ENCODE measurements at regions not wholly inside any gene's neighbourhood (a gene's known extent, or its start where the extent isn't known, plus 50 kb on each side); places are given as distances from the start of the nearest gene placed in this dataset.
"Not testable (repeated sequence)": the region's sequence is repeated elsewhere in the genome, so short reads cannot be mapped to it uniquely, and the experiment has no call there.

DNA sequence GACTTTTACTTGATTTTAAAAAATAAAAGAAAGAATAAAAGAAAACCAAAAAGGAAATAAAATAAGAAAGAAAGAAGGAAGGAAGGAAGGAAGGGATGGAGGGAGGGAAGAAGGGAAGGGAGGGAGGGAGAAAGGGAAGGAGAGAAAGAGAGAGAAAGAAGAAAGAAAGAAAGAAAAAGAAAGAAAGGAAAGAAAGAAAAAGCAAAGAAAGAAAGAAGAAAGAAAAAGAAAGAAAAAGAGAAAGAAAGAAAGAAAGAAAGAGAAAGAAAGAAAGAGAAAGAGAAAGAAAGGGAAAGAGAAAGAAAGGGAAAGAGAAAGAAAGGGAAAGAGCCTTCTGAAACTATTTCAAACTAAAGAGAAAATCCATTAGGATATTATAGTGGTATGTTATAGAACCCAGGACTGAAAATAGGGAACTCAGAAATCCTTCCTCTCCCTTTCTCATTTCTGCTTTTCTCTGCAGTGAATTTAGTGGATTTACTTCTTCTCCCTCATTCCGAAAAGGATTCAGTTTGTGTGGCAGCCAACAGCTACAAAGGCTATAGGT, 414.7 kb upstream of the CCNG1 start:
- DNase-seq = no peak

- DNase-seq = no peak
These were observed 413.5 kb upstream of the CCNG1 start for GRCh38 chr5:163023846-163024245.

DNA sequence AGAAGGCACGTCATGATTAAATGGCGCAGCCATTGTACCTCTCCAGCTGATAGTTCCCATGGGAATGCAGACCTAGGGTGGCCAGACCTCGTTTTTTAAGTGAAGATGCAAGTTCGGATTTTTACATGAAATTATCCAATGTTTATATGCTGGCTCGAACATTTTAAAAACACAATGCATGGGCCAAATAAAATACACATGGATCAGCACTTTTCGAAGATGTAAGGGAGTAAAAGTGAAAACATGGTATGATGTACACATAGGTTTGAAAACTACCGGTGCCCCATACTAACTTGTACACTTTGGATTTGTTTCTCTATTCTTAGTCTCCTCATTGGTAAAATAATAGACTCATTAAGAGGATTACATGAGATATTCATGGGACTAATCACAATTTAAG, 412.5 kb upstream of the CCNG1 start:
- DNase-seq = no peak

DNA sequence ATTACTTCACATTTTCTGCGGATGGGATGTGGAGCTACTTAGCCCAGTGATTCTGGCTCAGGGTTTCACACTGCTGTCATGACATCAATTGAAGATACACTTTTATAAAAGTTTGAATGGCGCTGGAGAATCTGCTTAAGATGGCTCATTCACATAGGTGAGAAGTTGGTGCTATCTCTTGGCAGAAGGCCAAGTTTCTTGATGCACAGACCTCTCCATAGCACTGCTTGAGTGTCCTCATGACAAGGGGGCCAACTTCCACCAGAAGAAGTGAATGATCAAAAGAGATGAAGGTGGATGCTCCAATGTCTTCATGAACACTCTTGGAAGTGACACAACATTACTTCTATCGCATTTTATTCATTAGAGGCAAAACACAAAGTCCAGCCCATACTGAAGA, 403.7 kb upstream of the CCNG1 start:
- DNase-seq = no peak

- DNase-seq = no peak
These were observed 396.1 kb upstream of the CCNG1 start for GRCh38 chr5:163041254-163041653.

DNA sequence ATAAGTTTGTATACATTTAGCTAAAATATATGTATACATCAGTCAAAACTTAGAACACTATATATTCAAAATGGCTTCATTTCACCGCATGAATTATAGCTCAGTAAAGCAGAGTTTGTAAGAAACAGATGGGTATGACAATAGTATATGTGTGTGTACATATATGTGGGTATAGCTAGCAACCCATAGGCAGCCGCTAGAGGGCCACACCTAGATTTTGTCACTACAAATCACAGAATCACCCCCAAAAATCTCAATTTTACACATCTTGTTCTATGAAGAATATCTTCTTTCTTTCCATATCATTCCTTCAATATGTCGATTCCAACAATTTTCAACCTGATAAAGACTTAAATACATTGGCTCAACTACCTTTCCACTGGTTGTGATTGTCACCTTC, 357.8 kb upstream of the CCNG1 start:
- no peak for DNase-seq

DNA sequence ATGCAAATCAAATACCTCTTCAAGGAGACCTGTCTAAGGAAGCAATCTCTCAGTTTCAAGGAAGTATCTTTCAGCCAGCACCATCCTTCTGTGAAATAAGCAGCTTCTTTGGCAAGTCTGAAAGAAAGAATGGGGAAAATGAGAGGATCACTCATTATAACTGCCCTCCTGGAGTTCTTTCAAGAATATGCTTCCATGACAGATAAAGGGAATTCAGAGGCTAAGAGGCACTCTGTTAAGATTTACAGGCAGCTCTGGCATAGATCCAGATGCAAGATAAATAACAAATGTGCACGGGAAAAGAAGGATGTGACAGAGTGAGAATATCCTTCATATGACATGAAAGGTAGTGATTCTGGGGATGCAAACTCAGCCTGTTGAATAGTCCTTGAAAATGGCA, 348.2 kb upstream of the CCNG1 start:
- no peak for DNase-seq

- DNase-seq = no peak
These were observed 347.5 kb upstream of the CCNG1 start for GRCh38 chr5:163089926-163090325.

DNA sequence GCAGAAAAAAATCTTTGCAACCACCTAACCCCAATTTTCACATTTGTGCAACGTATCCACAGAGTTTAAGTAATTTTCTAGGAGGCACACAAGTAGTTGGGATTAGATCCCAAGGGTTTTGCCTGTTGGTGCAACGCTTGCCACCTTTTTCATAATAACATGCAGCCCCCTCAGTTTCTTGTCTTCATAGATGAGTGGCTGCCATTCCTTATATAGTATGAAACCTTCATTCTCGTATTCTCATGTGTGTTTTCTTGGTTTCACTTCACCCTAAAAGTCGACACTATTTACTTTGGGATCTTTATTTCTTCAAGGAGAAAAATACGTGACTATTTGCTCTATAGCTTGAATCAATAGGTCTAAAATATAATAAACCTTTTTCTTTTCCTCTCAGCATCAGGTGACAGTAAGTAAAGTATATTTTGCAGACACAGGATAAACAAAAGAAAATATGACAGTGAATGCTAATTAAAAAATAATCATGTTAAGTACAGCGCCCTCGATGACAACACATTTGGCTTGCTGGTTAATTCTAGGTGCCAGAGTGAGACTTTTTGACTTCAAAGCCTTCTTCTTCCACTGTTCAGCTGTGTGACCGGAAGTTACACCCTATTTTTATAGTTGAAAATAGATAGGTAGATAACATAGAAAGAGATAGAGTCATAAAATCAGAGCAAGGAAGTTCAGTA, 342.8 kb upstream of the CCNG1 start:
- DNase-seq = no peak

DNA sequence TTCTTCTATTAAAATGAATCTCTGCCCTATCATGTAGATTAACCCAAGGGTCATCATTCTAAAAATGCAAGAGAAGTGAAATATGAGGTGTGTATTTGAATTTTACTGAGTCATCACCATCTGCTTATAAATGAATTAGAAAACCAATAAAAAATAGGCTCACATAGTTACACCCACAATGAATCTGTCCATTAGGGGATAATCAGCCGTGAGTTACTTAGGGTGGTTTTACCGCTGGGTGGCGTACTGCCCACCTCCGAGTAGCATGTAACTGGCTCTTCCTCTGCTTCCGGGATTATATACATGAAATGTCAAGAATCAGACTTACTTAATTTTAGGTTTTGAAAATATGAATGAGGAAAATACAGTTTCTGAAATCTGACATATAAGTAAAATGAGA, 332.9 kb upstream of the CCNG1 start:
- DNase-seq = no peak

GRCh38 chr5:163105456-163105855, 331.9 kb upstream of the CCNG1 start:
- no peak for DNase-seq

- no peak for DNase-seq
These were observed 331.3 kb upstream of the CCNG1 start for GRCh38 chr5:163106098-163106497.

GRCh38 chr5:163108351-163108750, 329.0 kb upstream of the CCNG1 start:
- no peak for DNase-seq

- no peak for DNase-seq
These were observed 322.4 kb upstream of the CCNG1 start for GRCh38 chr5:163115011-163115410.

GRCh38 chr5:163116618-163117017, 320.8 kb upstream of the CCNG1 start:
- DNase-seq = not testable (repeated sequence)

DNA sequence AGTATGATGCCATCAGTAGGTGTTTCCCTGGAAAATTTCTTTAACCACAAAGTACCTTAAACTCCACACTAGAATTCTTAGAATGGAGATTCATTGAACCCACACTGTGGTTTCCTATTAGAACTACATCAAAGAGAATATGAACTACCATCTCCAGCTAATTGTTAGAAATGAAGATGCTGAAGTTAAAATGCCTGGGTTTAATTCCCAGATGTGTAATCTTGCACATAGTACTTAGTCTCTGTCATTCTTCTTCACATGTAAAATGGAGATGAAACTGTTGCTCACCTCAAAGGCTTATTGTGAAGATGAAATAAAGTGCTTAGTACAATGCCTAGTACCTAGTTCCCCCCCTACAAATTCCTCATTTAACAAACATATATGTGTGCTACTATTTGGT, 303.3 kb upstream of the CCNG1 start:
- DNase-seq = no peak

DNA sequence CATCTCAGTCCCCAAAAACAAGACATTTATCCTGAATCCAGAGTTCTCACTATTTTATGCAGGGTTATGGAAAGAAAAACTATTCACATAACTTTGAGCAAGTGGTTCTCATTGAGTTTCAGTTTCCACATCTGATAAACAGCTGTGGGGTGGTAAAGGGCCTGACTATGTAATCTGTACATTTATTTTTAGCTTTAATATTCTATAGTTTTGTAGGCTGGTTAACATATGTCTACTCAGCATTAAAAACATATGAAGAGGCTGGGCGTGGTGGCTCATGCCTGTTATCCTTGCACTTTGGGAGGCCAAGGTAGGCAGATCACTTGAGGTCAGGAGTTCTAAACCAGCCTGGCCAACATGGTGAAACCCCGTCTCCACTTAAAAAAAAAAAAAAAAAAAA, 301.5 kb upstream of the CCNG1 start:
- DNase-seq = no peak

DNA sequence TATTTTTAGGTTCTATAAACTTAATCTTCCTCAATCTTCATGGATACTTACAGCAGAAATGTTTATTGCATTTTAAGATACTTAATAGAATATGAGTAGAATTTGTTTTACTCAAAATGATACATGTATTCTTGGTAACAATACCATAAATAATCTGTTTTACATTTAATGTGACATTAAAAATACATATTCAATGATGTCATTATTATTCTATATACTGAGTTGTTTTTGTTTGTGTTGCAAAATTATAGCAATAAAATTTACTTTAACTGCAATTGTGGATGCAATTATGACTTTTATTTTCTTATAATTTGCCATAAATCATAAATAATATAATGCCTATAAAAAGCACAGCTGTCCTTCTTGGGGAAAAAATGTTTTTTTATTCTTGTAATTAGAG, 275.9 kb upstream of the CCNG1 start:
- DNase-seq = no peak

- no peak for DNase-seq
These were observed 274.8 kb upstream of the CCNG1 start for GRCh38 chr5:163162645-163163044.

- no peak for DNase-seq
These were observed 273.5 kb upstream of the CCNG1 start for GRCh38 chr5:163163858-163164257.

DNA sequence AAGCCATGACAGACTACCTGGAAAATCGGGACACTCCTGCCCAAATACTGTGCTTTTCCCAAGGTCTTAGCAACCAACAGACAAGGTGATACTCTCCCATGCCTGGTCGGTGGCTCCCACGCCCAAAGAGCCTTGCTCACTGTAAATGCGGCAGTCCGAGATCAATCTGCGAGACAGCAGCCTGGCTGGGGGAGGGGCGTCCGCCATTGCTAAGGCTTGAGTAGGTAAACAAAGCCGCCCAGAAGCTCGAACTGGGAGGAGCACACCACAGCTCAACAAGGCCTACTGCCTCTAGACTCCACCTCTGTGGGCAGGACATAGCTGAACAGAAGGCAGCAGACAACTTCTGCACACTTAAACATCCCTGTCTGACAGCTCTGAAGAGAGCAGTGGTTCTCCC, 272.1 kb upstream of the CCNG1 start:
- DNase-seq = no peak

DNA sequence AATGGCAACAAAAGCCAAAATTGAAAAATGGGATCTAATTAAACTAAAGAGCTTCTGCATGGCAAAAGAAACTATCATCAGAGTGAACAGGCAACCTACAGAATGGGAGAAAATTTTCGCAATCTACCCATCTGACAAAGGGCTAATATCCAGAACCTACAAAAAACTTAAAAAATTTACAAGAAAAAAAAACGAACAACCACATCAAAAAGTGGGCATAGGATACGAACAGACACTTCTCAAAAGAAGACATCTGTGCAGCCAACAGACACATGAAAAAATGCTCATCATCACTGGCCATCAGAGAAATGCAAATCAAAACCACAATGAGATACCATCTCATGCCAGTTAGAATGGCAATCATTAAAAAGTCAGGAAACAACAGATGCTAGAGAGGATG, 267.2 kb upstream of the CCNG1 start:
- not testable (repeated sequence) for DNase-seq

GRCh38 chr5:163172540-163173338, 264.7 kb upstream of the CCNG1 start:
- no peak for DNase-seq

GRCh38 chr5:163177971-163178370, 259.4 kb upstream of the CCNG1 start:
- no peak for DNase-seq
